H9 (cell line): ENCODE measurements at regions not wholly inside any gene's neighbourhood (a gene's known extent, or its start where the extent isn't known, plus 50 kb on each side); places are given as distances from the start of the nearest gene placed in this dataset.

Experiments
- DNase-seq: peaks from one replicate; pipeline ENCODE4 v3.0.0-alpha.2; 2017
- H2AFZ ChIP-seq: one replicate; pipeline ENCODE4 v1.6.1; 2013; ENCODE audit warnings: mild to moderate bottlenecking, low read length, control low read depth, moderate library complexity
- H2AK5ac ChIP-seq: 2 replicates; pipeline ENCODE4 v1.6.1; 2013; ENCODE audit warnings: low read length, control low read depth, mixed read lengths; ENCODE audit not compliant: insufficient read length
- H2BK120ac ChIP-seq: one replicate; pipeline ENCODE4 v1.6.1; 2013; ENCODE audit warnings: low read depth, mild to moderate bottlenecking, low read length, control low read depth, inconsistent platforms; ENCODE audit not compliant: poor library complexity, severe bottlenecking
- H2BK12ac ChIP-seq: 2 replicates; pipeline ENCODE4 v1.6.1; 2013; ENCODE audit warnings: low read length, control low read depth, mixed read lengths, low read depth; ENCODE audit not compliant: insufficient read length
- H2BK15ac ChIP-seq: 2 replicates; pipeline ENCODE4 v1.6.1; 2013; ENCODE audit warnings: low read depth, low read length, control low read depth
- H2BK20ac ChIP-seq: one replicate; pipeline ENCODE4 v1.6.1; 2013; ENCODE audit warnings: low read depth, mild to moderate bottlenecking, low read length, control low read depth, inconsistent platforms; ENCODE audit not compliant: poor library complexity, severe bottlenecking
- H2BK5ac ChIP-seq: 2 replicates; pipeline ENCODE4 v1.6.1; 2013; ENCODE audit warnings: low read length, control low read depth, mixed read lengths; ENCODE audit not compliant: insufficient read length
- H3K14ac ChIP-seq: 2 replicates; pipeline ENCODE4 v1.6.1; 2013; ENCODE audit warnings: low read length, control low read depth; ENCODE audit not compliant: insufficient read depth
- H3K18ac ChIP-seq: 2 replicates; pipeline ENCODE4 v1.6.1; 2013; ENCODE audit warnings: low read depth, mild to moderate bottlenecking, mixed read lengths, low read length, control low read depth; ENCODE audit not compliant: insufficient read length
- H3K23ac ChIP-seq: 2 replicates; pipeline ENCODE4 v1.6.1; 2013; ENCODE audit warnings: low read length, control low read depth, mixed read lengths, low read depth; ENCODE audit not compliant: insufficient read length
- H3K23me2 ChIP-seq: 2 replicates; pipeline ENCODE4 v1.6.1; 2013; ENCODE audit warnings: low read depth, mild to moderate bottlenecking, mixed read lengths, low read length, control low read depth; ENCODE audit not compliant: insufficient read length, poor library complexity, severe bottlenecking
- H3K27ac ChIP-seq: 2 replicates; pipeline ENCODE4 v1.5.1; 2013; ENCODE audit warnings: low read length, control low read depth, mixed read lengths, low read depth; ENCODE audit not compliant: insufficient read length
- H3K27me3 ChIP-seq: 2 replicates; pipeline ENCODE4 v1.6.1; 2013; ENCODE audit warnings: low read length, control low read depth, inconsistent platforms; ENCODE audit not compliant: insufficient read depth
- H3K4ac ChIP-seq: 2 replicates; pipeline ENCODE4 v1.6.1; 2013; ENCODE audit warnings: low read depth, mild to moderate bottlenecking, control low read depth, inconsistent platforms, low read length, moderate library complexity
- H3K4me1 ChIP-seq: 2 replicates; pipeline ENCODE4 v1.6.1; 2013; ENCODE audit warnings: low read length, control low read depth, inconsistent platforms; ENCODE audit not compliant: insufficient read depth
- H3K4me2 ChIP-seq: 2 replicates; pipeline ENCODE4 v1.6.1; 2013; ENCODE audit warnings: low read length, control low read depth, mixed read lengths; ENCODE audit not compliant: insufficient read length, insufficient read depth
- H3K56ac ChIP-seq: 2 replicates; pipeline ENCODE4 v1.6.1; 2013; ENCODE audit warnings: low read depth, mild to moderate bottlenecking, mixed read lengths, low read length, control low read depth; ENCODE audit not compliant: insufficient read length
- H3K79me1 ChIP-seq: 2 replicates; pipeline ENCODE4 v1.6.1; 2013; ENCODE audit warnings: low read depth, mild to moderate bottlenecking, moderate library complexity, low read length, control low read depth, inconsistent platforms; ENCODE audit not compliant: insufficient read depth, poor library complexity, severe bottlenecking
- H3K79me2 ChIP-seq: 2 replicates; pipeline ENCODE4 v1.6.1; 2013; ENCODE audit warnings: low read length, control low read depth, inconsistent platforms; ENCODE audit not compliant: insufficient read depth
- H3K9ac ChIP-seq: 2 replicates; pipeline ENCODE4 v1.6.1; 2013; ENCODE audit warnings: low read length, control low read depth, mixed read lengths; ENCODE audit not compliant: insufficient read length; ENCODE audit errors: extremely low read depth
- H3K9me3 ChIP-seq: one replicate; pipeline ENCODE4 v1.6.1; 2013; ENCODE audit warnings: low read depth, low read length, inconsistent platforms; ENCODE audit not compliant: control insufficient read depth
- H3T11ph ChIP-seq: one replicate; pipeline ENCODE4 v1.6.1; 2013; ENCODE audit warnings: mild to moderate bottlenecking, low read length, control low read depth, inconsistent platforms
- H4K20me1 ChIP-seq: one replicate; pipeline ENCODE4 v1.6.1; 2013; ENCODE audit not compliant: control insufficient read depth, insufficient read length, insufficient read depth
- H4K5ac ChIP-seq: 2 replicates; pipeline ENCODE4 v1.6.1; 2013; ENCODE audit warnings: low read depth, mild to moderate bottlenecking, mixed read lengths, low read length, control low read depth; ENCODE audit not compliant: insufficient read length
- H4K8ac ChIP-seq: replicated peaks from 2 replicates; pipeline ENCODE4 v1.6.1; 2013; ENCODE audit warnings: low read length, control low read depth, mixed read lengths, low read depth; ENCODE audit not compliant: insufficient read length
- H4K91ac ChIP-seq: 2 replicates; pipeline ENCODE4 v1.6.1; 2013; ENCODE audit warnings: low read depth, mild to moderate bottlenecking, moderate library complexity, mixed read lengths, low read length, control low read depth; ENCODE audit not compliant: insufficient read length
- H3K27ac Mint-ChIP-seq, 3 experiments: 2 replicates in 2 of 3; 3 replicates in 1 of 3; pipeline ENCODE4 v1.8.0; 2020 to 2021; ENCODE audit warnings: mixed read lengths in 3 of 3, mild to moderate bottlenecking in 1 of 3, moderate library complexity in 1 of 3
- H3K27me3 Mint-ChIP-seq: 2 replicates; pipeline ENCODE4 v1.8.0; 2021; ENCODE audit warnings: low read depth, mild to moderate bottlenecking, moderate library complexity, mixed read lengths
- H3K36me3 Mint-ChIP-seq, 3 experiments: 2 replicates in 2 of 3; 3 replicates in 1 of 3; pipeline ENCODE4 v1.8.0; 2020 to 2021; ENCODE audit warnings: low read depth in 3 of 3, mixed read lengths in 3 of 3; ENCODE audit not compliant: insufficient read depth in 1 of 3
- H3K4me1 Mint-ChIP-seq, 2 experiments: 2 replicates each; pipeline ENCODE4 v1.8.0; 2020; ENCODE audit warnings: mixed read lengths in 2 of 2
- H3K4me3 Mint-ChIP-seq, 2 experiments: 2 replicates in 1 of 2; 3 replicates in 1 of 2; pipeline ENCODE4 v1.8.0; 2020 to 2021; ENCODE audit warnings: mild to moderate bottlenecking in 2 of 2, mixed read lengths in 2 of 2, moderate library complexity in 1 of 2
- H3K9me3 Mint-ChIP-seq, 2 experiments: 2 replicates in 1 of 2; 3 replicates in 1 of 2; pipeline ENCODE4 v1.8.0; 2020; ENCODE audit warnings: mild to moderate bottlenecking in 2 of 2, mixed read lengths in 2 of 2, moderate library complexity in 1 of 2
- CTCF ChIP-seq: fragments of 200-600 bp; sonication (generic); conservative IDR thresholded peaks from 3 replicates; pipeline ENCODE4 v1.8.0; 2021; ENCODE audit warnings: antibody characterized with exemption, mild to moderate bottlenecking
- WGBS: extraction: QIAGEN DNeasy Blood & Tissue Kit; methylation state at CpG from one replicate; pipeline ENCODE4 v1.1.7; 2013; ENCODE audit warnings: missing lambda C conversion rate, low lambda C conversion rate, mixed read lengths; ENCODE audit not compliant: insufficient read length; ENCODE audit errors: extremely low coverage; 5-methylcytosine and 5-hydroxymethylcytosine counted together

GRCh38 chr1:187079330-187079729 is 250.6 kb downstream of the PLA2G4A start:
- no peak overlapping the region for H4K5ac ChIP-seq
- no peaks in the 10 kb centered on the region for H3K4me1 ChIP-seq
- Mint-ChIP-seq H3K4me3 (no peak overlapping the region), H3K27me3 (no peaks in the 10 kb centered on the region), H3K9me3 (peaks cover 4 to 7% of the 10 kb centered on the region in 2 experiments; a peak in 3 of 5 replicates), H3K27ac (no peak overlapping the region), H3K36me3 (peaks cover 2 to 4% (median 2%) of the 10 kb centered on the region in 3 experiments; a peak in 1 of 7 replicates), H3K4me1 (no peaks in the 10 kb centered on the region)
- H3K14ac ChIP-seq, result no peak overlapping the region
- H2BK15ac ChIP-seq, result no peak overlapping the region
- H2AK5ac ChIP-seq, result no peak overlapping the region
- no peaks in the 10 kb centered on the region for H3K9me3 ChIP-seq
- H2BK20ac ChIP-seq, result no peak overlapping the region
- no peak for TF ChIP-seq CTCF
- no peaks in the 10 kb centered on the region; the same call in 1 of the 2 replicates for H3K79me2 ChIP-seq
- no peak overlapping the region for H4K8ac ChIP-seq
- no peak overlapping the region for H3K9ac ChIP-seq
- no peak overlapping the region for H3K23ac ChIP-seq
- H2BK5ac ChIP-seq, result no peak overlapping the region
- H3K4ac ChIP-seq, result no peak overlapping the region
- no peak overlapping the region for H3K56ac ChIP-seq
- WGBS, result no CpG with 5 or more reads among the region's 6 CpGs
- no peak overlapping the region for H2BK120ac ChIP-seq
- no peak overlapping the region for H3K4me2 ChIP-seq
- H4K91ac ChIP-seq, result no peak overlapping the region
- H3K23me2 ChIP-seq, result no peaks in the 10 kb centered on the region
- no peak overlapping the region for H3T11ph ChIP-seq
- no peaks in the 10 kb centered on the region for H4K20me1 ChIP-seq
- H3K27ac ChIP-seq, result no peak overlapping the region
- no peak overlapping the region for H2AFZ ChIP-seq
- H2BK12ac ChIP-seq, result no peak overlapping the region
- no peaks in the 10 kb centered on the region for H3K27me3 ChIP-seq
- no peaks in the 10 kb centered on the region for H3K79me1 ChIP-seq
- DNase-seq, result no peak
- H3K18ac ChIP-seq, result no peak overlapping the region
